ENCODE measurements at regions not wholly inside any gene's neighbourhood (a gene's known extent, or its start where the extent isn't known, plus 50 kb on each side); places are given as distances from the start of the nearest gene placed in this dataset.

DNA sequence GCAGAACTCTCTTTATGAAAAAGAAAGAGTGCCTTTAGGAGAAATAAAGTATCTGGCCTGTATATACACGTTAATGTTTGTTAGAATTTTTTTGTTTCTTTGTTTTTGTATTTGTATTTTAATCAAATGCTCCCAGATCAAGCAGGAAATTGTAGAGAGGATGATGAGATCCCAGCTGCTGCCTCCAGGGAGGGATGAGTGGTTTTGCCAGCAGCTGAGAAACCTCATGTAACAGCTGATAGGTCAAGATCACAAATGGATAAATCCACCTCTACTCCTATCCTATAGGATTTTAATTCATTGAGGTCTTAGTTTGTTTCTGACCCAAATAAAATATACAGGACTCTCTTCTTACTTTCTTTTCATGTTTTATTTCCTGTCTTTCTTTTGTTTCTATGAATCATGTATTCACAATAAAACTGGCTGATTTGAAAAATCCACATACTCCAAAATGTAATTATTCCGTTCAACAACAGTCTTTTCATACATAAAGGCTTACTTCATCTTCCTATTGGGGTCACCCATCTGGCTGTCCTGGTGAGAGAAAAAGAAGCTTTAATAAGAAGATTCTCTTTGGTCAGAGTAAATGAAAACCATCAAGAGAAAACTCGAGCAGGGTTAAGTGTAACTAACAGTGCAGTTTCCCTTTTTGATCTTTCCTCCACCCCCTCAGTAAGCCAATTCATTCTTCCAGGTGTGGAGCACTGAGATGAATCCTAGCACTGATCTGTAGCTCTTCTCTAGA is 129.3 kb upstream of the PLPPR5 start:
- Histone ChIP-seq H3K27me3 (no peaks in the 10 kb centered on the region), H3K36me3 (no peaks in the 10 kb centered on the region), H3K4me1 (no peaks in the 10 kb centered on the region), H3K4me3 (no peak overlapping the region), H3K27ac (no peak overlapping the region), H3K9me3 (no peaks in the 10 kb centered on the region)
- no peak for DNase-seq
- TF ChIP-seq, protein P1, sequence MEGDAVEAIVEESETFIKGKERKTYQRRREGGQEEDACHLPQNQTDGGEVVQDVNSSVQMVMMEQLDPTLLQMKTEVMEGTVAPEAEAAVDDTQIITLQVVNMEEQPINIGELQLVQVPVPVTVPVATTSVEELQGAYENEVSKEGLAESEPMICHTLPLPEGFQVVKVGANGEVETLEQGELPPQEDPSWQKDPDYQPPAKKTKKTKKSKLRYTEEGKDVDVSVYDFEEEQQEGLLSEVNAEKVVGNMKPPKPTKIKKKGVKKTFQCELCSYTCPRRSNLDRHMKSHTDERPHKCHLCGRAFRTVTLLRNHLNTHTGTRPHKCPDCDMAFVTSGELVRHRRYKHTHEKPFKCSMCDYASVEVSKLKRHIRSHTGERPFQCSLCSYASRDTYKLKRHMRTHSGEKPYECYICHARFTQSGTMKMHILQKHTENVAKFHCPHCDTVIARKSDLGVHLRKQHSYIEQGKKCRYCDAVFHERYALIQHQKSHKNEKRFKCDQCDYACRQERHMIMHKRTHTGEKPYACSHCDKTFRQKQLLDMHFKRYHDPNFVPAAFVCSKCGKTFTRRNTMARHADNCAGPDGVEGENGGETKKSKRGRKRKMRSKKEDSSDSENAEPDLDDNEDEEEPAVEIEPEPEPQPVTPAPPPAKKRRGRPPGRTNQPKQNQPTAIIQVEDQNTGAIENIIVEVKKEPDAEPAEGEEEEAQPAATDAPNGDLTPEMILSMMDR (IDR thresholded peaks at IDR 0.05): no peak
- no peak for TF ChIP-seq POLR2A (IDR thresholded peaks at IDR 0.05)

DNA sequence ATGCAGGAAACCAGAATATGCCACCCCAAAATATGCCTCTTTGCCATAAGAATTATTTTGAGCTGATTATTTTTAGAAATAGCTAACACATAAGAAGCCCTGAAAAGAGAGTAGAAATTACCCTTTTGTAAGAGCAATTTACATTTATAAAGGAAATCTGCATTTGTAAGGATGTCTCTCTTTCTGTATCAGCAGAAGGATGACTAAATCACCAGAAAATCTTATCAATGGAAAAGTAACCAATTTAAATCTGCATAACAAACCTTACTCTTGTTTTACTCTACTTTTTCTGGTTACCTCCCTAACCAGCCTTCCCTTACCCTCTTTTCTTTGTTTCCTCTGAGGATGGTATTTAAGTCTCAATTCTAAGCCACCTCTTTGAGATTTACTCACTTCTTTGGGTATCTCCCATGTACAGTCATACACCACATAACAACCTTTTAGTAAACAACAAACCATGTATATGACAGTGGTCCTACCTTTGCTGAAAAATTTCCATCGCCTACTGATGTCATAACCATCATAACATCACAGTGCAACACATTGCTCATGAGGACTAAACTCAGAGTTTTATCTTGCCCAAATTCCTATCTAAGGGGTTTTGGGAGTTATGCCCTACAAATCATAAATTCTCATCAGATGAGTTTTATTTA is 126.6 kb upstream of the PLPPR4 start:
- Histone ChIP-seq H3K27ac (no peak overlapping the region), H3K9me3 (no peaks in the 10 kb centered on the region), H3K36me3 (no peaks in the 10 kb centered on the region), H3K4me3 (no peak overlapping the region), H3K27me3 (no peaks in the 10 kb centered on the region), H3K4me1 (no peaks in the 10 kb centered on the region)
- DNase-seq: no peak
- no peak for TF ChIP-seq POLR2A (IDR thresholded peaks at IDR 0.05)
- TF ChIP-seq, protein P1 (IDR thresholded peaks at IDR 0.05): no peak

DNA sequence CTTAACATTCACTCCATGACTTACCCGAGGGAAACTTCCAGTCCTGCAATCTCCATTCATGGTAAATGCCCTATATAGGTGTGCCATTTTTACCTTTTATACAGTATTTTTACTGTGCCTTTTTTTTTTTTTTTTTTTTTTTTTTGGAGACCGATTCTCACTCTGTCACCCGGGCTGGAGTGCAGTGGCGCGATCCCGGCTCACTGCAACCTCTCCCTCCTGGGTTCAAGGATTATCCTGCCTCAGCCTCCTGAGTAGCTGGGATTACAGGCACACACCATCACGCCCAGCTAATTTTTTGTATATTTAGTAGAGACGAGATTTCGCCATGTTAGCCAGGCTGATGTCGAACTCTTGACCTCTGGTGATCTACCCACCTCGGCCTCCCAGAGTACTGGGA is 124.4 kb upstream of the PLPPR4 start:
- Histone ChIP-seq H3K4me1 (no peaks in the 10 kb centered on the region), H3K9me3 (no peaks in the 10 kb centered on the region), H3K36me3 (no peaks in the 10 kb centered on the region), H3K27me3 (no peaks in the 10 kb centered on the region), H3K4me3 (no peak overlapping the region), H3K27ac (no peak overlapping the region)
- no peak for TF ChIP-seq POLR2A (IDR thresholded peaks at IDR 0.05)
- TF ChIP-seq, protein P1 (IDR thresholded peaks at IDR 0.05): no peak
- no peak for DNase-seq

GRCh38 chr1:99146129-99146848 is 118.0 kb upstream of the PLPPR4 start:
- Histone ChIP-seq H3K27me3 (no peaks in the 10 kb centered on the region), H3K27ac (no peak overlapping the region), H3K4me3 (no peak overlapping the region), H3K4me1 (no peaks in the 10 kb centered on the region), H3K9me3 (no peaks in the 10 kb centered on the region), H3K36me3 (no peaks in the 10 kb centered on the region)
- TF ChIP-seq, protein P1 (IDR thresholded peaks at IDR 0.05): no peak
- TF ChIP-seq POLR2A (IDR thresholded peaks at IDR 0.05): no peak
- no peak for DNase-seq

- no peak for DNase-seq
- Histone ChIP-seq H3K4me3 (no peak overlapping the region), H3K27ac (no peak overlapping the region), H3K27me3 (no peaks in the 10 kb centered on the region), H3K36me3 (no peaks in the 10 kb centered on the region), H3K4me1 (no peaks in the 10 kb centered on the region), H3K9me3 (no peaks in the 10 kb centered on the region)
- TF ChIP-seq POLR2A (IDR thresholded peaks at IDR 0.05): no peak
- TF ChIP-seq, protein P1 (IDR thresholded peaks at IDR 0.05): no peak
Measured at GRCh38 chr1:99149952-99150351, 114.3 kb upstream of the PLPPR4 start.

Measured in Peyer's patch (tissue), 4 donors.